ENCODE measurements at regions not wholly inside any gene's neighbourhood (a gene's known extent, or its start where the extent isn't known, plus 50 kb on each side); places are given as distances from the start of the nearest gene placed in this dataset.
A peak's percentile ranks its signal among the peaks of the same experiment; 100 is the strongest.

DNA sequence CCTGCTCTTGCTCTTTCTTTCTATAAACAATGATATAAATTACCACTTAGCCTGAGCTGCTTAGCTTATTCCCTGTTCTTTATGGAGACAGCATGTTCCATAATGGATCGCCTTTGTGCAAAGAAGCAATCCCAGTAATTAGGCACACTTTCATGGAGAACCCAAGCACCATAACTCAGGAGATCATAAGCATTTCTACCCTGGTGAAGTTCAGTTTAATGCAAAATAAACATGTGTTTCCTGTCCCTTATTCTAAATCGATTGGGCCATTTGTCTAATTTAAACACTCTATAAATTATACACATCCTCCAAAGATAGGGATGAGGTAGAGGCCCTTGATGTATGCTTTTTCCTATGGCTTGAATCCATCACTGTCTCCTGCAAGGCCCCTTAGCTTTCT is 75.8 kb upstream of the TMEM72 start:
- peak; percentile 33 for DNase-seq
- no peaks in the 10 kb centered on the region for H3K27me3 ChIP-seq (ENCODE audit: control insufficient read depth in 1 of 2, insufficient read depth in 1 of 2, low read length in 2 of 2)
- no peak overlapping the region for H3K9ac ChIP-seq (ENCODE audit: low read length)
- no peaks in the 10 kb centered on the region for H3K79me1 ChIP-seq (replicated peaks; ENCODE audit: low read length, poor library complexity, severe bottlenecking)
- H4K91ac ChIP-seq (ENCODE audit: low read length), result no peak overlapping the region
- H2BK5ac ChIP-seq (ENCODE audit: low read depth, low read length, poor library complexity, severe bottlenecking), result no peak overlapping the region
- H2BK15ac ChIP-seq (ENCODE audit: low read depth, poor library complexity, severe bottlenecking), result no peak overlapping the region
- no peak overlapping the region for H3K4me2 ChIP-seq (ENCODE audit: low read length, poor library complexity, severe bottlenecking)
- no peaks in the 10 kb centered on the region for H3K36me3 ChIP-seq (ENCODE audit: control insufficient read depth in 1 of 2, insufficient read depth in 2 of 2, low read depth in 1 of 2, low read length in 2 of 2)
- no peak overlapping the region for H2BK12ac ChIP-seq (ENCODE audit: low read length in 2 of 2)
- H4K8ac ChIP-seq (ENCODE audit: low read length), result no peak overlapping the region
- no peak overlapping the region for H2BK120ac ChIP-seq (ENCODE audit: low read depth, low read length)
- no peak overlapping the region for H3K27ac ChIP-seq (ENCODE audit: low read length, poor library complexity, severe bottlenecking)
- no peak overlapping the region for H3K18ac ChIP-seq (ENCODE audit: low read depth in 1 of 2, low read length in 2 of 2)
- no peak overlapping the region for H3K4ac ChIP-seq (ENCODE audit: low read depth in 1 of 2, low read length in 2 of 2)
- peaks cover 4% of the 10 kb centered on the region for H3K4me1 ChIP-seq (ENCODE audit: control insufficient read depth, insufficient read depth, low read depth, low read length)
- H3K4me3 ChIP-seq (ENCODE audit: insufficient read depth in 1 of 2, low read depth in 1 of 2, low read length in 2 of 2), result no peak overlapping the region
- no peak overlapping the region for H3K14ac ChIP-seq (ENCODE audit: low read length in 2 of 2)
- no peak overlapping the region for H3K23ac ChIP-seq (ENCODE audit: low read length in 2 of 2)
- 58% methylated on average over 1 of the region's 2 CpGs for WGBS
- H3K9me3 ChIP-seq (ENCODE audit: control insufficient read depth, low read length), result no peaks in the 10 kb centered on the region
- no peak overlapping the region for H2AK5ac ChIP-seq (ENCODE audit: low read length, severe bottlenecking)
- no peak overlapping the region for H2AFZ ChIP-seq (ENCODE audit: low read depth, low read length)

DNA sequence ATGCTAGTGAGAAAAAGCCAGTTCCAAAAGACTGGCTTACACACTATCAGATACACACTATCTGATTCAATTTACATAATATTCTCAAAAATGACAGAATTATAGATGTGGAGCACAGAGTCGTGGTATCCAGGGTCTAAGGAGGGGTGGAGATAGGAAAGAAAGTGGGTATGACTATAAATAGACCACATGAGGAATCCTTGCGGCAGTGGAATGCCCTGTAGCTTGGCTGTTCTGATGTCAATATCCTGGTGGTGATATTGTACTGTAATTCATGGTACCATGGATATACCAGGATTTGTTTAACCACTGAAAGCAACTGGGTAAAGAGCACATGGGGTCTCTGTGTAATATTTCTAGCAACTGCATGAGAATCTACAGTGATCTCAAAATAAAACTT is 67.7 kb upstream of the TMEM72 start:
- Histone ChIP-seq H3K27ac (ENCODE audit: low read length, poor library complexity, severe bottlenecking) (no peak overlapping the region), H2BK120ac (ENCODE audit: low read depth, low read length) (no peak overlapping the region), H4K91ac (ENCODE audit: low read length) (no peak overlapping the region), H3K4me2 (ENCODE audit: low read length, poor library complexity, severe bottlenecking) (no peak overlapping the region), H2BK12ac (ENCODE audit: low read length in 2 of 2) (no peak overlapping the region), H3K27me3 (ENCODE audit: control insufficient read depth in 1 of 2, insufficient read depth in 1 of 2, low read length in 2 of 2) (no peaks in the 10 kb centered on the region), H2AFZ (ENCODE audit: low read depth, low read length) (no peak overlapping the region), H3K14ac (ENCODE audit: low read length in 2 of 2) (no peak overlapping the region), H3K23ac (ENCODE audit: low read length in 2 of 2) (no peak overlapping the region), H3K9ac (ENCODE audit: low read length) (no peak overlapping the region), H3K79me1 (replicated peaks; ENCODE audit: low read length, poor library complexity, severe bottlenecking) (no peaks in the 10 kb centered on the region), H3K4ac (ENCODE audit: low read depth in 1 of 2, low read length in 2 of 2) (no peak overlapping the region), H3K36me3 (ENCODE audit: control insufficient read depth in 1 of 2, insufficient read depth in 2 of 2, low read depth in 1 of 2, low read length in 2 of 2) (no peaks in the 10 kb centered on the region), H3K9me3 (ENCODE audit: control insufficient read depth, low read length) (peaks cover 6% of the 10 kb centered on the region), H3K18ac (ENCODE audit: low read depth in 1 of 2, low read length in 2 of 2) (no peak overlapping the region), H3K4me3 (ENCODE audit: insufficient read depth in 1 of 2, low read depth in 1 of 2, low read length in 2 of 2) (no peak overlapping the region), H2BK15ac (ENCODE audit: low read depth, poor library complexity, severe bottlenecking) (no peak overlapping the region), H4K8ac (ENCODE audit: low read length) (no peak overlapping the region), H2AK5ac (ENCODE audit: low read length, severe bottlenecking) (no peak overlapping the region), H2BK5ac (ENCODE audit: low read depth, low read length, poor library complexity, severe bottlenecking) (no peak overlapping the region), H3K4me1 (ENCODE audit: control insufficient read depth, insufficient read depth, low read depth, low read length) (peaks cover 4% of the 10 kb centered on the region)
- 89% methylated on average over 2 of the region's 2 CpGs for WGBS
- no peak for DNase-seq

DNA sequence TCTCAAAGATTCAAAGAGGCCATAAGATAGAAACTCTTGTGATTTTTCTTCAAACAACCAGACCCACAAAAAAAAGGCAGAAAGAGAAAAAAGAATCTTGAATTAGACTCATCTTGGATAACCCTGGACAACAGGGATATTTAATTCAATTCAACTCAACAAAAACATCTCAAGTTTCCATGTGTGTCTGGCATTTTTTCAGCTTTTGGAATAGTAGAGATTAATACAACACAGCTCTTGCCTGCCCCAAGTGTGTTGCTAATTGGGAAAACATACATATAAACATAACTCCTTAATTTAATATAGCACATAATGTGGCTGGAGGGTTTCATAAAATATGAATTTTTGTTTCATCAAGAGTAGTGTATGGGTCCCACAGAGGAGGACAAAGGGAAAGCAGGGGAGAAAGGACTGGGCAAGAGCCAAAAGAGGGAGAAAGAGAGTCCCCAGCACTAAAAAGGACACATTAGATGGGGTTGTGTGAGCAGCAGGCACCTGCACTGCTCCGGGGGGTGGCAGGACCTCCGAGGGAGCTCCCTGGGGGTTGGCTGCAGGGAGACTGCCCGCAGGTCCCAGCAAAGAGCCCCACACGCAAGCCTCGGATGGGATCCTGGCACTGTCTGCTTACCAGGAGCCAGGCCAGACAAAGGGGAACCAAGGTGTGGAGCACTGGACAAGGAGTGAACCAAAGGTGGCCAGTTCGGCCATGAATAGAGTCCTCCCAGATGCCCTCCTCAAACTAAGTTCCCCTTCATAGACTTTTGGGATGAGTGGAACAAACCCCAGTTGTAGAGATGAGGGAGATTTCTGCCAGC is 65.6 kb upstream of the TMEM72 start:
- Histone ChIP-seq H2BK15ac (ENCODE audit: low read depth, poor library complexity, severe bottlenecking) (no peak overlapping the region), H3K36me3 (ENCODE audit: control insufficient read depth in 1 of 2, insufficient read depth in 2 of 2, low read depth in 1 of 2, low read length in 2 of 2) (no peaks in the 10 kb centered on the region), H3K4me1 (ENCODE audit: control insufficient read depth, insufficient read depth, low read depth, low read length) (no peaks in the 10 kb centered on the region), H2AK5ac (ENCODE audit: low read length, severe bottlenecking) (no peak overlapping the region), H3K14ac (ENCODE audit: low read length in 2 of 2) (no peak overlapping the region), H3K4me2 (ENCODE audit: low read length, poor library complexity, severe bottlenecking) (no peak overlapping the region), H3K27me3 (ENCODE audit: control insufficient read depth in 1 of 2, insufficient read depth in 1 of 2, low read length in 2 of 2) (no peaks in the 10 kb centered on the region), H3K4ac (ENCODE audit: low read depth in 1 of 2, low read length in 2 of 2) (no peak overlapping the region), H2BK5ac (ENCODE audit: low read depth, low read length, poor library complexity, severe bottlenecking) (no peak overlapping the region), H4K91ac (ENCODE audit: low read length) (no peak overlapping the region), H3K4me3 (ENCODE audit: insufficient read depth in 1 of 2, low read depth in 1 of 2, low read length in 2 of 2) (no peak overlapping the region), H3K23ac (ENCODE audit: low read length in 2 of 2) (no peak overlapping the region), H4K8ac (ENCODE audit: low read length) (no peak overlapping the region), H3K79me1 (replicated peaks; ENCODE audit: low read length, poor library complexity, severe bottlenecking) (no peaks in the 10 kb centered on the region), H3K9me3 (ENCODE audit: control insufficient read depth, low read length) (peaks cover 15% of the 10 kb centered on the region), H3K27ac (ENCODE audit: low read length, poor library complexity, severe bottlenecking) (no peak overlapping the region), H2BK12ac (ENCODE audit: low read length in 2 of 2) (no peak overlapping the region), H3K18ac (ENCODE audit: low read depth in 1 of 2, low read length in 2 of 2) (no peak overlapping the region), H2AFZ (ENCODE audit: low read depth, low read length) (no peak overlapping the region), H2BK120ac (ENCODE audit: low read depth, low read length) (no peak overlapping the region), H3K9ac (ENCODE audit: low read length) (no peak overlapping the region)
- WGBS, result 96% methylated on average over 4 of the region's 6 CpGs
- no peak for DNase-seq

DNA sequence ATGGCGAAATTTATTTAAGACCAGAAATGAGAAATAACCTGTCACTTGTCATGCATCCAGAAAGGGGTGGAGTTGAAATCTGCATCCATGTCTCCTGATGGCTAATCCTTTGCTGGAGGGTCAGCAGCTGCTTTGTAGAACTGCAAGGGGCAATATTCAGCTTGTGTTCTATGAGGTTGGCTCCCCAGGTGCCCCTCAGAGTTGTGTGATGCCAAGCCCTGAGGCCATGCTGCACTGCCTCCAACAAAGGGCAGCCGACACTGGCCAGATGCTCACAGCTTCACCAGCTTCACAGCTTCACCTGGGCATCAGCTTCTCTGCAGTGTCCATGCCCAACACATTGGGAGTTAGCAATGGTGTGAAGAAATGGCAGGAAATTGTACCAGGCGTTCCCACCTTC is 64.0 kb upstream of the TMEM72 start:
- Histone ChIP-seq H3K27ac (ENCODE audit: low read length, poor library complexity, severe bottlenecking) (no peak overlapping the region), H2BK15ac (ENCODE audit: low read depth, poor library complexity, severe bottlenecking) (no peak overlapping the region), H3K27me3 (ENCODE audit: control insufficient read depth in 1 of 2, insufficient read depth in 1 of 2, low read length in 2 of 2) (no peaks in the 10 kb centered on the region), H2BK120ac (ENCODE audit: low read depth, low read length) (no peak overlapping the region), H3K23ac (ENCODE audit: low read length in 2 of 2) (no peak overlapping the region), H3K79me1 (replicated peaks; ENCODE audit: low read length, poor library complexity, severe bottlenecking) (no peaks in the 10 kb centered on the region), H3K4me2 (ENCODE audit: low read length, poor library complexity, severe bottlenecking) (no peak overlapping the region), H3K4ac (ENCODE audit: low read depth in 1 of 2, low read length in 2 of 2) (no peak overlapping the region), H4K91ac (ENCODE audit: low read length) (no peak overlapping the region), H2BK5ac (ENCODE audit: low read depth, low read length, poor library complexity, severe bottlenecking) (no peak overlapping the region), H3K4me1 (ENCODE audit: control insufficient read depth, insufficient read depth, low read depth, low read length) (no peaks in the 10 kb centered on the region), H3K14ac (ENCODE audit: low read length in 2 of 2) (no peak overlapping the region), H3K9ac (ENCODE audit: low read length) (no peak overlapping the region), H2BK12ac (ENCODE audit: low read length in 2 of 2) (no peak overlapping the region), H2AK5ac (ENCODE audit: low read length, severe bottlenecking) (no peak overlapping the region), H2AFZ (ENCODE audit: low read depth, low read length) (no peak overlapping the region), H3K36me3 (ENCODE audit: control insufficient read depth in 1 of 2, insufficient read depth in 2 of 2, low read depth in 1 of 2, low read length in 2 of 2) (no peaks in the 10 kb centered on the region), H3K9me3 (ENCODE audit: control insufficient read depth, low read length) (peaks cover 15% of the 10 kb centered on the region), H3K4me3 (ENCODE audit: insufficient read depth in 1 of 2, low read depth in 1 of 2, low read length in 2 of 2) (no peak overlapping the region), H4K8ac (ENCODE audit: low read length) (no peak overlapping the region), H3K18ac (ENCODE audit: low read depth in 1 of 2, low read length in 2 of 2) (no peak overlapping the region)
- WGBS, result 89% methylated on average over 3 of the region's 3 CpGs
- no peak for DNase-seq

All from mesenchymal stem cell (in vitro differentiated cells and primary cell).